HG03039 (cell line): ENCODE measurements at regions not wholly inside any gene's neighbourhood (a gene's known extent, or its start where the extent isn't known, plus 50 kb on each side); places are given as distances from the start of the nearest gene placed in this dataset.
"Not testable (repeated sequence)": the region's sequence is repeated elsewhere in the genome, so short reads cannot be mapped to it uniquely, and the experiment has no call there.

ENCODE experiments used
- ATAC-seq: cut with Tn5 transposase; IDR thresholded peaks from one replicate; pipeline ENCODE4 v1.9.1; 2021; ENCODE audit warnings: mild to moderate bottlenecking, moderate library complexity; ENCODE audit not compliant: unreplicated experiment

- ATAC-seq = no peak
Observed at GRCh38 chr1:48089356-48089891, 92.2 kb upstream of the TRABD2B start.

DNA sequence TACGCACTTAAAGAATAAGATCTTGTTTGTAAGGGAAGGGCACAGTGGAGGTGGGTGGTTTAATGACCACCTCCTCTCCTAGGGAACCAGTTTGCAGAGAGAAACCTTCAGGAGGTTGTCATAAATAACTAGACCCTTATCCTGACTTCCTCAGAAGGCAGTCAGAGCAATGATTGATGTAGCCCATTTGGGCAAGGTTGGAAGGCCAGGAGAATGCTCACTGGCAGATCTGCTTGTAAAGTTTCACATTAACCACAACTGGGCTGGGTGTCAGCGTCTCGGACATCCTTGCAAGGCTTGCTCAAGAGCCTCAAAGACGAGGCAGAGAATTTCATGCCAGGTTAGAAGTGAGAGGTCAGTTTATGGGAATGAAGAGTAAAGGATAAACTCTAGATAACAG lies 87.6 kb upstream of the TRABD2B start:
- no peak for ATAC-seq

- no peak for ATAC-seq
Observed at GRCh38 chr1:48082271-48082962, 85.2 kb upstream of the TRABD2B start.

DNA sequence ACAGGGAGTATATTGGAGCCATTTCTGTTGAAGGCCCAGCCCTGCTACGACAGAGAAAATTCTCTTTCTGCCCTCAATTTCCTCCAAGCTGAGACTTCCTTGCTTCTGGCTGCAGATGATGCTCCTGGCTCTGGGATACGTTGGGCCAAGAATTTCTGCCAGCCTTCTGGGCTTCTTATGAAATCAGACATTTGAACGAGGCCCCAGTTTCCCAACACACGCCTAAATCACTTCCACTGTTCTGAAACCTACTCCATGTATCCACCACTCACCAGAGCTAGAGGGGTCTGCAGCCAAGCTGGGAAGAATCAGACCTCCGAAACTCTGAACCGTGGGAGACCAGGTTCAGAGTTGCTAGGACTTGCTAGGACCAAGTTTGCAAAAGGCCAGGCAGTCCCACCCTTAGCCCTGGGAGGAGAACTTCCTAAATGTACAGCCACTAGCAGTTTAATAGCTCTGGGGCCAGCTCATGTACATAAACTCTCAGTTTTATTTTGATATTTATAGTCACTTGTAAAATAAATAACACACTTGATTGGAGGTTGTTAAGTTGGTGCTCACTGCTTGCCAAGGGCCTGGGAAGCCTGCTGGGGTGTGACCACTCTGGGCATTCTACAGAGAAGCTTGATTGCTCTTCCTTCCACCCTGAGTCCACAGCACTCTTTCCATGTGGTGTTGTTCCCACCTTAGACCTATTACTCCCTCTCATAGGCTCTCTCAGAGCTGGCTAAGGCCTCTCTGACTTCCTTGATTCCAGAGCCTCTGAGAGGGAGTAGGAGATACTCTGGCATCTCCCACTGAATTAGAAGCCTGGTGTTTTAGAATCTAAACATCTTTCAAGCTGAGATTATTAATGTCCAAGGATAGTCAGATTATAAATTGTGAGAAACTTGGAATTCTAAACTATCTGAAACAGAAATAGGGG lies 83.4 kb upstream of the TRABD2B start:
- no peak for ATAC-seq

DNA sequence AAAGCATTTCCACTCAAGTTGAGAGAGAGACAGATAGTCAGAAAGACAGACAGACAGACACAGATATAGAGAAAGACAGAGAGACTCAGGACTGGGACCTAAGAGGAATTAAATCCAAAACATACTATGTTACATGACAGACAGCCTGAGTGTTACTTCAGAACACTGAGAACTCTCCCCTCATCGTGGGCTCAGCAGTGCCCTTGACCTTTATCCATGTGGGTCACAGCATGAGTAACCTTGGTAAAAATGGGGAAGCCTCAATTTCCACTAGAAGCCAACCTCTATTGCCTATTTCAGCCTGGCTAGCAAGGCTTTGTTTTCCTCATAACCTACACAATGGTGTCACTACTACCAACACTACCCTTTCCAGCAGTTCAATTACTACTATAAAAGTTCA lies 81.9 kb upstream of the TRABD2B start:
- no peak for ATAC-seq

DNA sequence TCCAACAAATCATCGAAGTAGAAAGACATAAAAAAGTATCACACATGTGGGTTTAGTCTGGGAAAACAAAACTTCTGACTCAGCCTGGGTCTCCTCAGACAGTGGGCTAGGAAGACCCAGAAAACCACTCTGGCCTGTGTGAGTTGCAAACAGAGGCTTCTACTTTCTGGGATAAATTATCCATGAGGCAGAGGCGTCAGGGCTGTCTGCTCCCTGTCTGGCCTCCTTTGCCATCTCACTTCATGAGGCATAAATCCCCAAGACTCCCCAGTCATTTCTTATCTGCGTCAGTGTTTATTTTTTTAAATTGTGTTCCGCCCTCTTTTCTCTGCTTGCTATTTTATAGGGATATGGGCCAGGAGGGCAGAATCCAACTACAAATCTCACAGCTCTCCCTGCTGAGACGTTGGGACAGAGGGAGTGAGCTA lies 80.6 kb upstream of the TRABD2B start:
- no peak for ATAC-seq

- no peak for ATAC-seq
Observed at GRCh38 chr1:48076017-48076416, 78.8 kb upstream of the TRABD2B start.

DNA sequence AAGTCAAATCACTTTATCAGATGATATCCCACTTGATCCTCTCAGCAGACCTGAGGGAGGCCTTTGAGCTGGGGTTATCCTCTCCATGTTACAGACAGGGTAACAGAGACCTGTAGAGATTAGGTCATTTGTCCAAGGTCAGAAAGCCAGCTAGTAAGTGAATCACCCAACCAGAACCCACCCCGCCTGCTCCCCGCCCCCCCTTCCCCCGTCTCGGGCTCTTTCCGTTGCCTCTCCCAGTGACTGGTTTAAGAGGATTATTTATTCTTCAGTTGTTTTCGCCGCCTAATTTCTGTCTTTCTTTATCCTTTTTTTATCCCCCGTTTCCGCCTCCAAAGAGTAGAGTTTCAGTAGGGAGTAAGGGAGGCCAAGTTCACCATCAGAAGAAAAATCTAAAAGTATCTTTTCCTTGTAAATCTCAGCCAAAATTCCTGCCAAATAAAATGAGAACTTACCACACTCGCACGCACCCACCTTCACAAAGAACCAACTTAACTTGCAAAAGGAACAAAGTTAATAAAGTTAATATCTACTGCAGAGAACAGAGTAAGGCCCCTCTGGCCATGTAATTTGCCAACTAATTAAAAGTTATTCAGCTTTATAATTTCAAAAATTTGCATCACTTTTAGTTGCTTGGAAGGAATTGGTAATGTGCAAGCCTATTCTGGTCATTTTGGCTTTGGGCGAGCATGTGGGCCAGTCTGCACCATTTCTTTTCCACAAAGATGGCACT lies 76.8 kb upstream of the TRABD2B start:
- ATAC-seq = no peak

DNA sequence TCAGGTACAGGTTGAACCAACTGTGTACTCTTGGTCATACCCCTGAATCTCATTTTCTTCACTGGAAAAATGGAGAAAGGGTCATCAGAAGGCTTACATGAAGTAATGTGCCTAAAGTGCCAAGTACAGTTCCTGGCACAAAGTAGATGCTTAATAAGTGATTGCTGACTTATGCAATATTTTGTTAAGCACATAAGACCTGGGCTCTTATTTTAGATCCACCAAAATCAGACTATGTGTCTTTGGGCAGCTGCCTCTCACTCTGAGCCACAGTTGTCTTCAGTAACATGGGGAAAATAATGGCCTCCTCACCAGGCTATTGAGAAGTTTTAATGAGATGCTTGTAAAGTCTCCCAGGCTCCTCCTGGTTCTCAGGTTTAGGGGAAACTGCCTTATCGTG lies 74.3 kb upstream of the TRABD2B start:
- ATAC-seq = no peak

DNA sequence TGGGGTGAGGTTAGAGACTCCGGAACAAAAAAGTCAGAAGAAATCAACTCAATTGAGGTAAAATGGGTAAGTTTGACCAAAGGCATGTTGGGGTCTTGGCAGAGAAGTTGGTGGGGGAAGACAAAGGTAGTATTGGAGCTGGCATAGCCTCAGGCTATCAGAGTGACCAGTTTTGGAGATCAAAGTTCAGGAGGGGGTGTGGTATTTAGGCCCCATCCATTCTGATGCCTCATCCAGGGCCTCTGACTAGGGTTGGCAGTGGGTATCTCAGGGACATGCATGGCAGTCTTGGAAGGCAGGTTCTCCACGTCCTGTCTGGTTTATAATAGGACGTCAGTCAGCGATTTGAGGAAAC lies 73.2 kb upstream of the TRABD2B start:
- ATAC-seq = no peak

DNA sequence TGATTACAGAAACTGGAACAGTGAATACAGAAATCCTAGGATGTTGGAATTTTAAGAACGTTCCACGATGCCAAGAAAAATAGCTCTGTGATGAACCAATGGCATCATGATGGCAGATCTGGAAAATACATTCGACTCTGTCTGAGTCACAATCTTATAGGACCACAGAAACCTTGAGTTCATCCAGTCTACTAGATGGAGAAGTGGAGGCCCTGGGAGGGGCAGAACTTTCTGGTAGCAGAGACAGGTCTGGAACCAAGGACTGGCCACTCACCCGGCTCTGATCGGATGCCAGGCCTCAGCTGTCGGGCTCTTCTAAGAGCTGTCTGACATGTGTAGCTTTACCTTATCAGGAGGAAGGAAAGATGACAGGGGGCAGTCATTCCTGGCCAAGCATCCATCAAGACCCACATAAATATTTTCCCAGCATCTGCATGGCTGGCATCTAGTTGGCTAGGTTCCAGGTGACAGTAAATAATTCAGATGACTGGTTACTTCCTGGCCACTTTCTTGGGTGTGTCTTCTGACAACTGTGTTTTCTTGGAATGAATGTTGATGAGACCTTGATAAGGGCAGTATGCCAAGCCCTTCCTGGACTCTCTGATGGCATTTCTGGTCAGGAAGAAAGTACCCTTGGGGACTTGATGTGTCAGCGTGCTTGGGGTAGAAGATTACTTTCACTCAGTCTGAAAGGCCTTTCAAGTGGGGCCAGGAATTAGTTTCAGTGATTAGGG lies 72.6 kb upstream of the TRABD2B start:
- no peak for ATAC-seq

DNA sequence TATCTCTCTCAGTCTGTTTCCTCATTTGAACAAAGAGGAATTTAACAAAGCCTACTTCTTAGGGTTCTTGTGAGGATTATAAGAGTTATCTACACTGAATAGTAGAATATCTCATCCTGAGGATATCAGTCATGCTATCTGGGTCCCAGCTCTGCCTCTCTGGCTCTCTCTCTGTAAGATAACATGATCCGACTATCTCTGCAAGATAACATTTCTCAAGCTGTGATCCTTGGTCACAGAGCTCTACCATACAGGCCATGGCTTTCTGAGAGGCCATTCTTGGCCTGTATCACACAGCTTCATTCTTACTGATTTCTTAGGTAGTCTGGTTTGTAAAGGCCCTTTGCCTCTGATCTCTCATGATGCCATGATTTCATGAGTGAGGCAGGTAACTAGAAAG lies 71.0 kb upstream of the TRABD2B start:
- ATAC-seq = no peak

DNA sequence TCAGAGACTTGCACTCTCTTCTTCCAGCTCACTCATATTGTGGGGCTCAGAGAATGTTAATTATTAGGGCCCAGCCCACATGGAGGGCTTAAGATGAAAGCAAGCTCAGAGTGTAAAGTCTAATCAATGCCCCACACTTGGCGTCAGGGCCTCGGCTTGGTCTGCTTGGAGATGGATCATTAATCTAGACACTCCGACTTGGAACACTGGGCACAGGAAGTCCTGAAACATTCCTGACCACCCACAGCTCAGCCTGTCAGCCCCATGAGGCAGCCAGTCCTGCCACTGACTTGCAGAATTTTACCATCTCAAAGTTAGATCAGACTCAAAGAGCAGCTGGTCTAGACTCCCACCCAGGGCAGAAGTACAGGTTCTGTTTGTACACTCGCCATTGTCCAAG lies 69.8 kb upstream of the TRABD2B start:
- no peak for ATAC-seq

DNA sequence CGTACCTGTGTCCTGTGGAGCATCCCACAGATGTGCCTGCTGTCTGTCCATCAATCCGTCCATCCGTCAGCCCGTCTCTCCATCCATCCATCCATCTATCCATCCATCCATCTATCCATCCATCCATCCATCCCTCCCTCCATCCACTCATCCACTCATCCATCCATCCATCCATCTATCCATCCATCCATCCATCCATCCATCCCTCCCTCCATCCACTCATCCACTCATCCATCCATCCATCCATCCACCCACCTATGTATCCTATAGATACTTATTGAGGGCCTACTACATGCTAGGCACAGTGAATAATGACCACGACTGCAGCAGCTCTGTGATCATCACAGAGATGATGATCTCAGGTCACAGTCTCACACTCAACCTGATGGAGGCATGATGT lies 67.5 kb upstream of the TRABD2B start:
- not testable (repeated sequence) for ATAC-seq

GRCh38 chr1:48062353-48062752 lies 65.2 kb upstream of the TRABD2B start:
- no peak for ATAC-seq

GRCh38 chr1:48061162-48062136 lies 64.3 kb upstream of the TRABD2B start:
- no peak for ATAC-seq

DNA sequence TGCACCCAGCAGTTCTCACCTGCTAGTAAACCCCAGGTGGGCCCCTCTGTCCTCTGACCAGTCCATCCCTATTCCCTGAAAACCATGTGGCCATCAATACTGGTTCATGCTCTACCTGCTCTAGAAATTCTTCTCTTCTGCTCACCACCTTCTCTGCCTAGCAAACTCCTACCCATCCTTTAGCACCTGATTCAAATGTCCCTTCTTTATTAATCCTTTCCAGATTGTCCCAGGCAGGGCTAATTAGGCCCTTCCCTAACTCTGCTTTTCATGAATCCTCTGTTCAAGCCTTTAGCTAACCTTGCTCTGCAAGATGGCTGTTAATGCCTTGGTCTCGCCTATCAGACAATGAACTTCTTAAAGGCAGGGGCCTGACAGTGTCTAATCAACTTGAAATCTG lies 62.1 kb upstream of the TRABD2B start:
- ATAC-seq = no peak

GRCh38 chr1:48058135-48059025 lies 61.2 kb upstream of the TRABD2B start:
- no peak for ATAC-seq

DNA sequence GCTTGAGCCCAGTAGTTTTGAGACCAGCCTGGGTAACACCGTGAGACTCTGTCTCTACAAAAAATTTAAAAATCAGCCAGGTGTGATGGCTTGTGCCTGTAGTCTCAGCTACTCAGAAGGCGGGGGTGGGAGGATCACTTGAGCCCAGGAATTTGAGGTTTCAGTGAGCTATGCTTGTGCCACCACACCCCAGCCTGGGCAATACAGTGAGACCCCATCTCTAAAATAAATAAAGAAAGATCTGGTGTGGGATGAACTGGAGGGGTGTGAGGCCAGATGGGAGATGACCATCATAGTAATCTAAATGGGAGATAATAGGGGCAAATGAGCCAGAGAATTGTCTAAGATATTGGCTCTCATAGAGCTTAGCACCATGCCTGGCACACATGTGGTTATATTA lies 60.1 kb upstream of the TRABD2B start:
- no peak for ATAC-seq
